HepG2 (cell line): ENCODE measurements at regions not wholly inside any gene's neighbourhood (a gene's known extent, or its start where the extent isn't known, plus 50 kb on each side); places are given as distances from the start of the nearest gene placed in this dataset.

Experiments
- ATAC-seq: fragments of 200-7000 bp; cut with Tn5 transposase; 3 replicates; pipeline ENCODE4 v1.9.1; 2020; ENCODE audit warnings: mild to moderate bottlenecking, moderate library complexity
- BruUV-seq: library from RNA; stranded (reverse); fragments of 400-500 nt; replicated peaks from 2 replicates; lab custom pipeline; 2021; lab: Mats Ljungman, UMichigan
- CTCF ChIA-PET: fragments of 300-600 bp; formaldehyde crosslinking; extraction: SDS; loops from one replicate; lab custom pipeline; 2021; ENCODE audit warnings: low total read pairs, inconsistent platforms, low intra/inter-chr PET ratio; lab: Yijun Ruan, JAX
- POLR2A ChIA-PET: fragments of 350-600 bp; sonication (Branson Sonifier 250); formaldehyde crosslinking; loops from one replicate; lab custom pipeline; 2020; ENCODE audit warnings: antibody characterized with exemption, inconsistent platforms; lab: Yijun Ruan, JAX
- DNase-seq: peaks from one replicate; pipeline ENCODE4 v3.0.0-alpha.2; 2015; ENCODE audit warnings: low spot score
- FAIRE-seq: peaks from 3 replicates; lab custom pipeline; 2011; peaks lifted over from hg19 to GRCh38; lab: Jason Lieb, UNC
- H2AFZ ChIP-seq: one replicate; pipeline ENCODE4 v1.6.1; 2011; ENCODE audit warnings: low read length, inconsistent platforms
- H3K27ac ChIP-seq: fragments of 300-600 bp; 3 replicates; pipeline ENCODE4 v1.8.0; 2011; ENCODE audit warnings: mixed run types, mild to moderate bottlenecking, mixed read lengths, low read length, inconsistent platforms; ENCODE audit not compliant: insufficient read depth; ENCODE audit errors: extremely low read length
- H3K27me3 ChIP-seq, 2 experiments: fragments of 200-600 bp in 1 of 2; 2 replicates in 1 of 2; 3 replicates in 1 of 2; pipeline versions ENCODE4 v1.6.0 to v1.8.0; 2011; ENCODE audit warnings: low read length in 2 of 2, mild to moderate bottlenecking in 2 of 2, moderate library complexity in 2 of 2, inconsistent platforms in 1 of 2; ENCODE audit not compliant: insufficient read depth in 2 of 2, control insufficient read depth in 1 of 2
- H3K36me3 ChIP-seq, 2 experiments: fragments of 200-600 bp in 1 of 2; replicated peaks in 1 of 2; 2 replicates in 1 of 2; 3 replicates in 1 of 2; pipeline versions ENCODE4 v1.5.1 to v1.8.0; 2011; ENCODE audit warnings: low read length in 2 of 2, inconsistent platforms in 1 of 2; ENCODE audit not compliant: insufficient read depth in 2 of 2, control insufficient read depth in 1 of 2
- H3K4me1 ChIP-seq: 2 replicates; pipeline ENCODE4 v1.5.1; 2012; ENCODE audit warnings: low read length, inconsistent platforms; ENCODE audit not compliant: insufficient read depth
- H3K4me2 ChIP-seq: 2 replicates; pipeline ENCODE4 v1.6.0; 2011; ENCODE audit warnings: low read depth, low read length, inconsistent platforms
- H3K4me3 ChIP-seq, 3 experiments: fragments of 200-600 bp in 1 of 3; sonication (generic), shearing (Covaris generic) in 1 of 3; replicated peaks in 1 of 3; 2 replicates each; pipeline ENCODE4 v1.5.1; 2011 to 2016; ENCODE audit warnings: low read length in 3 of 3, inconsistent platforms in 2 of 3, low read depth in 2 of 3, mild to moderate bottlenecking in 2 of 3, control low read depth in 1 of 3, mixed read lengths in 1 of 3; ENCODE audit not compliant: insufficient read depth in 1 of 3
- H3K79me2 ChIP-seq: one replicate; pipeline ENCODE4 v1.6.1; 2011; ENCODE audit warnings: low read length, inconsistent platforms; ENCODE audit not compliant: insufficient read depth
- H3K9ac ChIP-seq: 2 replicates; pipeline ENCODE4 v1.6.0; 2011; ENCODE audit warnings: mild to moderate bottlenecking, low read depth, low read length, inconsistent platforms; ENCODE audit not compliant: insufficient read depth
- H3K9me3 ChIP-seq: 2 replicates; pipeline ENCODE4 v1.5.1; 2012; ENCODE audit warnings: mild to moderate bottlenecking, low read length
- H4K20me1 ChIP-seq: 2 replicates; pipeline ENCODE4 v1.6.0; 2011; ENCODE audit warnings: inconsistent platforms, mild to moderate bottlenecking, low read length, moderate library complexity; ENCODE audit not compliant: insufficient read depth
- AKAP8 ChIP-seq: sonication (generic); formaldehyde crosslinking; IDR thresholded peaks from 2 replicates; pipeline ENCODE4 v1.5.1; 2020; ENCODE audit warnings: mild to moderate bottlenecking, missing genetic modification reagents
- ARID3A ChIP-seq: IDR thresholded peaks from 2 replicates; pipeline ENCODE4 v1.6.1; 2012; ENCODE audit warnings: low read depth, low read length, improper control_type of control experiment
- E2F1 ChIP-seq: sonication (generic); formaldehyde crosslinking; IDR thresholded peaks from 2 replicates; pipeline ENCODE4 v1.5.0; 2020; ENCODE audit warnings: missing genetic modification reagents
- ERF ChIP-seq: IDR thresholded peaks from 2 replicates; pipeline ENCODE4 v1.6.1; 2018; ENCODE audit warnings: missing biosample characterization, missing genetic modification reagents
- HMGXB3 ChIP-seq: sonication (generic); formaldehyde crosslinking; IDR thresholded peaks from 2 replicates; pipeline ENCODE4 v1.4.0; 2020; ENCODE audit warnings: missing genetic modification reagents, borderline replicate concordance
- HOXA3 ChIP-seq: sonication (generic); formaldehyde crosslinking; IDR thresholded peaks from 2 replicates; pipeline ENCODE4 v1.5.0; 2020; ENCODE audit warnings: missing genetic modification reagents
- IKZF1 ChIP-seq: fragments of 450-650 bp; IDR thresholded peaks from 2 replicates; pipeline ENCODE4 v1.7.1; 2016
- JUNB ChIP-seq: sonication (generic); formaldehyde crosslinking; IDR thresholded peaks from 2 replicates; pipeline ENCODE4 v1.8.0; 2022; ENCODE audit warnings: missing genetic modification reagents, mild to moderate bottlenecking, borderline replicate concordance
- NFE2 ChIP-seq: sonication (generic); formaldehyde crosslinking; IDR thresholded peaks from 2 replicates; pipeline ENCODE4 v1.4.0; 2020; ENCODE audit warnings: missing genetic modification reagents
- REXO4 ChIP-seq: sonication (generic); formaldehyde crosslinking; IDR thresholded peaks from 2 replicates; pipeline ENCODE4 v1.8.0; 2022; ENCODE audit warnings: missing genetic modification reagents, mild to moderate bottlenecking, borderline replicate concordance
- SIN3B ChIP-seq: fragments of 150-350 bp; IDR thresholded peaks from 2 replicates; pipeline ENCODE4 v1.6.1; 2014; ENCODE audit warnings: low read length
- SMAD9 ChIP-seq: sonication (generic); formaldehyde crosslinking; IDR thresholded peaks from 2 replicates; pipeline ENCODE4 v1.5.1; 2020; ENCODE audit warnings: mild to moderate bottlenecking, missing genetic modification reagents
- ZBTB43 ChIP-seq: sonication (generic); formaldehyde crosslinking; conservative IDR thresholded peaks from 2 replicates; pipeline ENCODE4 v1.4.0; 2020; ENCODE audit warnings: missing genetic modification reagents
- ZFP36L1 ChIP-seq: sonication (generic); formaldehyde crosslinking; IDR thresholded peaks from 2 replicates; pipeline ENCODE4 v1.8.0; 2022; ENCODE audit warnings: mild to moderate bottlenecking, missing genetic modification reagents, moderate library complexity
- ZNF18 ChIP-seq: sonication (generic); formaldehyde crosslinking; IDR thresholded peaks from 2 replicates; pipeline ENCODE4 v1.8.0; 2022; ENCODE audit warnings: mild to moderate bottlenecking, missing genetic modification reagents; ENCODE audit not compliant: insufficient replicate concordance
- WGBS: methylation state at CpG from one replicate; pipeline ENCODE4 v1.1.6; 2017; ENCODE audit warnings: low lambda C conversion rate; 5-methylcytosine and 5-hydroxymethylcytosine counted together
- in situ Hi-C: cut with HindIII; loops from 2 replicates; pipeline ENCODE4 v1.10.0; 2017; ENCODE audit warnings: low pct_unique_long_range_greater_than_20kb; ENCODE audit not compliant: extremely low pct_ligation_motif_present
- intact Hi-C: fragments of 100-400 bp; cut with micrococcal nuclease; formaldehyde crosslinking; loops from one replicate; pipeline ENCODE4 v1.10.0; 2022; ENCODE audit not compliant: unreplicated experiment

GRCh38 chr1:5371270-5371669, 621.0 kb downstream of the NPHP4 start (continued):
- TF ChIP-seq ZBTB43 (CRISPR knock-in tag) (no peak), AKAP8 (CRISPR knock-in tag) (no peak), HMGXB3 (CRISPR knock-in tag) (no peak), ZFP36L1 (CRISPR knock-in tag) (no peak), NFE2 (no peak)
- TF ChIP-seq, all 625 proteins: peak for 0

GRCh38 chr1:5370311-5370710, 621.9 kb downstream of the NPHP4 start:
- H3K27me3 ChIP-seq = no peaks in the 10 kb centered on the region
- H3K4me3 ChIP-seq = no peak overlapping the region
- ChIA-PET CTCF (no interaction called here), POLR2A (no interaction called here)
- no peak for ATAC-seq
- H3K79me2 ChIP-seq = no peaks in the 10 kb centered on the region
- H4K20me1 ChIP-seq = no peaks in the 10 kb centered on the region
- peaks cover 56% of the 10 kb centered on the region for H3K9me3 ChIP-seq
- DNase-seq = no peak
- no peak overlapping the region for H3K9ac ChIP-seq
- in situ Hi-C loops (no loop called here), intact Hi-C loops (no loop called here)
- H3K36me3 ChIP-seq = no peaks in the 10 kb centered on the region
- H2AFZ ChIP-seq = no peak overlapping the region
- no peak overlapping the region for H3K27ac ChIP-seq
- no peak for FAIRE-seq
- H3K4me2 ChIP-seq = no peak overlapping the region
- 33% methylated on average over 3 of the region's 3 CpGs for WGBS
- no peaks in the 10 kb centered on the region for H3K4me1 ChIP-seq
- BruUV-seq = no TSS peak
- TF ChIP-seq HOXA3 (CRISPR knock-in tag) (no peak), SMAD9 (no peak), ERF (CRISPR knock-in tag) (no peak), ARID3A (no peak), IKZF1 (no peak), ZNF18 (CRISPR knock-in tag) (no peak), E2F1 (CRISPR knock-in tag) (no peak), SIN3B (no peak), REXO4 (CRISPR knock-in tag) (no peak), JUNB (CRISPR knock-in tag) (no peak)
